Motor neuron (in vitro differentiated cells): ENCODE measurements at regions not wholly inside any gene's neighbourhood (a gene's known extent, or its start where the extent isn't known, plus 50 kb on each side); places are given as distances from the start of the nearest gene placed in this dataset.
"Not testable (repeated sequence)": the region's sequence is repeated elsewhere in the genome, so short reads cannot be mapped to it uniquely, and the experiment has no call there.

Experiments used
- ATAC-seq, 8 experiments: fragments of 200-7000 bp; cut with Tn5 transposase; replicated peaks in 6 of 8; 2 replicates each; pipeline ENCODE4 v1.8.0; 2021; ENCODE audit warnings: mild to moderate bottlenecking in 8 of 8, moderate library complexity in 8 of 8
- H3K27ac ChIP-seq, 2 donors: fragments of 250-450 bp; sonication (Bioruptor Pico); 2 replicates each; pipeline ENCODE4 v1.9.0; 2021; ENCODE audit warnings: antibody characterized with exemption in 2 of 2, mild to moderate bottlenecking in 2 of 2, moderate library complexity in 1 of 2
- H3K4me1 ChIP-seq, 2 donors: fragments of 250-450 bp; sonication (Bioruptor Pico); replicated peaks in 1 of 2; 2 replicates each; pipeline ENCODE4 v1.6.1; 2021; ENCODE audit warnings: antibody characterized with exemption in 2 of 2, mild to moderate bottlenecking in 2 of 2, moderate library complexity in 1 of 2
- H3K4me3 ChIP-seq, 5 donors: fragments of 250-450 bp; sonication (Bioruptor Pico); 2 replicates each; pipeline ENCODE4 v1.9.0; 2021; ENCODE audit warnings: antibody characterized with exemption in 5 of 5, mild to moderate bottlenecking in 5 of 5, moderate library complexity in 4 of 5
- WGBS, 10 experiments: fragments of 450-650 bp; shearing (Covaris generic); methylation state at CpG; one replicate each; pipeline ENCODE4 v1.0.0; 2022; 5-methylcytosine and 5-hydroxymethylcytosine counted together
- in situ Hi-C, 9 experiments: fragments of 400-800 bp; cut with MboI; loops; one replicate each; pipeline ENCODE4 v1.15.0; 2021; ENCODE audit warnings: low sequenced_read_pairs in 9 of 9, low pct_unique_long_range_greater_than_20kb in 2 of 9; ENCODE audit not compliant: unreplicated experiment in 9 of 9

GRCh38 chr2:53173091-53173490 lies 594.5 kb upstream of the CHAC2 start:
- H3K4me3 ChIP-seq: no peak overlapping the region
- WGBS, 10 experiments: 0 to 100% (median 49%) methylated on average over 1 of the region's 1 CpG; no CpG with 5 or more reads in 4 of the 10 experiments
- no peak for ATAC-seq
- in situ Hi-C loops: no loop called here
- no peak overlapping the region for H3K27ac ChIP-seq
- H3K4me1 ChIP-seq: no peaks in the 10 kb centered on the region

GRCh38 chr2:53170466-53170865 lies 597.1 kb upstream of the CHAC2 start:
- Histone ChIP-seq H3K27ac (no peak overlapping the region), H3K4me3 (no peak overlapping the region), H3K4me1 (peaks cover 0 to 6% of the 10 kb centered on the region in 2 donors)
- ATAC-seq: peak in 3 of 8 experiments; percentile 45 to 73 (median 51)
- in situ Hi-C loops: no loop called here
- WGBS, 10 experiments: 0 to 100% (median 76%) methylated on average over 1 to 2 of the region's 2 CpGs

- H3K4me1 ChIP-seq: peaks cover 0 to 6% of the 10 kb centered on the region in 2 donors
- in situ Hi-C loops: no loop called here
- no peak overlapping the region for H3K4me3 ChIP-seq
- no peak for ATAC-seq
- no peak overlapping the region for H3K27ac ChIP-seq
- 43 to 92% (median 71%) methylated on average over 1 to 4 of the region's 4 CpGs for WGBS, 10 experiments
Measured at GRCh38 chr2:53167227-53167626, 600.4 kb upstream of the CHAC2 start.

- H3K4me1 ChIP-seq: no peaks in the 10 kb centered on the region
- H3K4me3 ChIP-seq: no peak overlapping the region
- in situ Hi-C loops: no loop called here
- H3K27ac ChIP-seq: no peak overlapping the region
- ATAC-seq: no peak
Measured at GRCh38 chr2:53150146-53150545, 617.5 kb upstream of the CHAC2 start.

- no peak for ATAC-seq
- Histone ChIP-seq H3K4me3 (no peak overlapping the region), H3K4me1 (no peaks in the 10 kb centered on the region), H3K27ac (no peak overlapping the region)
- in situ Hi-C loops: no loop called here
- 21 to 90% (median 46%) methylated on average over 2 to 3 of the region's 3 CpGs for WGBS, 10 experiments
Measured at GRCh38 chr2:53148221-53148620, 619.4 kb upstream of the CHAC2 start.

GRCh38 chr2:53131416-53131815 lies 636.2 kb upstream of the CHAC2 start:
- ATAC-seq: no peak
- in situ Hi-C loops: no loop called here
- Histone ChIP-seq H3K27ac (no peak overlapping the region), H3K4me1 (peaks cover 0 to 3% of the 10 kb centered on the region in 2 donors), H3K4me3 (no peak overlapping the region)
- 0 to 100% (median 53%) methylated on average over 1 of the region's 1 CpG; no CpG with 5 or more reads in 2 of the 10 experiments for WGBS, 10 experiments

GRCh38 chr2:53130441-53130943 lies 637.1 kb upstream of the CHAC2 start:
- H3K4me1 ChIP-seq: peaks cover 0 to 2% of the 10 kb centered on the region in 2 donors
- in situ Hi-C loops: no loop called here
- ATAC-seq: peak in 2 of 8 experiments; percentile 65 to 84
- WGBS, 10 experiments: 10 to 97% (median 90%) methylated on average over 1 to 5 of the region's 5 CpGs; no CpG with 5 or more reads in 1 of the 10 experiments
- H3K27ac ChIP-seq: no peak overlapping the region
- no peak overlapping the region for H3K4me3 ChIP-seq

- no peak overlapping the region for H3K27ac ChIP-seq
- WGBS, 10 experiments: 13 to 100% (median 100%) methylated on average over 1 of the region's 1 CpG; no CpG with 5 or more reads in 3 of the 10 experiments
- in situ Hi-C loops: no loop called here
- H3K4me1 ChIP-seq: no peaks in the 10 kb centered on the region
- ATAC-seq: peak in 2 of 8 experiments; percentile 66 to 73
- no peak overlapping the region for H3K4me3 ChIP-seq
Measured at GRCh38 chr2:53129851-53130250, 637.8 kb upstream of the CHAC2 start.

GRCh38 chr2:53127061-53127650 lies 640.4 kb upstream of the CHAC2 start:
- Histone ChIP-seq H3K4me3 (no peak overlapping the region), H3K4me1 (no peaks in the 10 kb centered on the region), H3K27ac (no peak overlapping the region)
- no peak for ATAC-seq
- in situ Hi-C loops: no loop called here
- WGBS, 10 experiments: 29 to 100% (median 75%) methylated on average over 1 to 4 of the region's 5 CpGs; no CpG with 5 or more reads in 4 of the 10 experiments

- H3K4me1 ChIP-seq: no peaks in the 10 kb centered on the region
- ATAC-seq: peak in 1 of 8 experiments; percentile 48
- WGBS, 10 experiments: 0 to 100% (median 80%) methylated on average over 1 of the region's 1 CpG; no CpG with 5 or more reads in 1 of the 10 experiments
- H3K4me3 ChIP-seq: no peak overlapping the region
- no peak overlapping the region for H3K27ac ChIP-seq
- in situ Hi-C loops: no loop called here
Measured at GRCh38 chr2:53114991-53115390, 652.6 kb upstream of the CHAC2 start.

GRCh38 chr2:53114582-53114981 lies 653.0 kb upstream of the CHAC2 start:
- WGBS, 10 experiments: 0 to 100% (median 85%) methylated on average over 1 to 2 of the region's 2 CpGs; no CpG with 5 or more reads in 1 of the 10 experiments
- H3K4me3 ChIP-seq: no peak overlapping the region
- in situ Hi-C loops: no loop called here
- no peak overlapping the region for H3K27ac ChIP-seq
- H3K4me1 ChIP-seq: no peaks in the 10 kb centered on the region
- ATAC-seq: peak in 1 of 8 experiments; percentile 77

- H3K4me1 ChIP-seq, H3K4me3 ChIP-seq, in situ Hi-C loops, ATAC-seq, H3K27ac ChIP-seq: not testable (repeated sequence)
- WGBS, 10 experiments: 39 to 100% (median 82%) methylated on average over 1 to 5 of the region's 9 CpGs; no CpG with 5 or more reads in 4 of the 10 experiments
Measured at GRCh38 chr2:53112408-53112807, 655.2 kb upstream of the CHAC2 start.

GRCh38 chr2:53111406-53111805 lies 656.2 kb upstream of the CHAC2 start:
- Histone ChIP-seq H3K4me1 (no peaks in the 10 kb centered on the region), H3K27ac (no peak overlapping the region), H3K4me3 (no peak overlapping the region)
- in situ Hi-C loops: no loop called here
- ATAC-seq: no peak
- WGBS, 10 experiments: 10 to 92% (median 82%) methylated on average over 1 to 3 of the region's 3 CpGs

GRCh38 chr2:53111004-53111403 lies 656.6 kb upstream of the CHAC2 start:
- 57 to 100% (median 73%) methylated on average over 1 of the region's 1 CpG; no CpG with 5 or more reads in 2 of the 10 experiments for WGBS, 10 experiments
- ATAC-seq: no peak
- Histone ChIP-seq H3K4me3 (no peak overlapping the region), H3K27ac (no peak overlapping the region), H3K4me1 (no peaks in the 10 kb centered on the region)
- in situ Hi-C loops: no loop called here
